GM23248 (cell line): ENCODE measurements at regions not wholly inside any gene's neighbourhood (a gene's known extent, or its start where the extent isn't known, plus 50 kb on each side); places are given as distances from the start of the nearest gene placed in this dataset.
"Not testable (repeated sequence)": the region's sequence is repeated elsewhere in the genome, so short reads cannot be mapped to it uniquely, and the experiment has no call there.

Source experiments
- DNase-seq: peaks from one replicate; pipeline ENCODE4 v3.0.0-alpha.2; 2015
- H2AFZ ChIP-seq: fragments of 200-600 bp; sonication (generic); 2 replicates; pipeline ENCODE4 v1.6.1; 2016; ENCODE audit warnings: antibody characterized with exemption
- H3F3A ChIP-seq: fragments of 200-600 bp; sonication (generic); 2 replicates; pipeline ENCODE4 v1.6.1; 2016; ENCODE audit warnings: mild to moderate bottlenecking, antibody characterized with exemption, mixed run types; ENCODE audit not compliant: insufficient read depth
- H3K27ac ChIP-seq: fragments of 200-600 bp; sonication (generic); 2 replicates; pipeline ENCODE4 v1.5.1; 2016; ENCODE audit warnings: mild to moderate bottlenecking
- H3K27me3 ChIP-seq: fragments of 200-600 bp; sonication (generic); replicated peaks from 2 replicates; pipeline ENCODE4 v1.6.1; 2016; ENCODE audit warnings: mild to moderate bottlenecking; ENCODE audit not compliant: insufficient read depth
- H3K36me3 ChIP-seq: fragments of 200-600 bp; sonication (generic); 2 replicates; pipeline ENCODE4 v1.6.1; 2016; ENCODE audit warnings: low read depth, mild to moderate bottlenecking
- H3K4me1 ChIP-seq: fragments of 200-600 bp; sonication (generic); 2 replicates; pipeline ENCODE4 v1.6.1; 2016; ENCODE audit warnings: mild to moderate bottlenecking; ENCODE audit not compliant: insufficient read depth
- H3K4me2 ChIP-seq: fragments of 200-600 bp; sonication (generic); one replicate; pipeline ENCODE4 v1.6.1; 2016; ENCODE audit warnings: mild to moderate bottlenecking; ENCODE audit not compliant: unreplicated experiment
- H3K4me3 ChIP-seq: fragments of 200-600 bp; sonication (generic); 2 replicates; pipeline ENCODE4 v1.5.1; 2016; ENCODE audit warnings: mild to moderate bottlenecking
- H3K79me2 ChIP-seq: fragments of 200-600 bp; sonication (generic); 2 replicates; pipeline ENCODE4 v1.6.1; 2016; ENCODE audit warnings: mild to moderate bottlenecking; ENCODE audit not compliant: insufficient read depth
- H3K9ac ChIP-seq: fragments of 200-600 bp; sonication (generic); 2 replicates; pipeline ENCODE4 v1.6.1; 2016; ENCODE audit warnings: mild to moderate bottlenecking
- H3K9me2 ChIP-seq: fragments of 200-600 bp; sonication (generic); 2 replicates; pipeline ENCODE4 v1.6.1; 2016; ENCODE audit warnings: mixed run types, mild to moderate bottlenecking, moderate library complexity; ENCODE audit not compliant: insufficient read depth
- H3K9me3 ChIP-seq: fragments of 200-600 bp; sonication (generic); one replicate; pipeline ENCODE4 v1.6.1; 2017; ENCODE audit warnings: low read depth
- H4K20me1 ChIP-seq: fragments of 200-600 bp; sonication (generic); 2 replicates; pipeline ENCODE4 v1.6.0; 2016; ENCODE audit not compliant: insufficient read depth
- EZH2 ChIP-seq: fragments of 200-600 bp; sonication (generic); IDR thresholded peaks from 2 replicates; pipeline ENCODE4 v1.6.1; 2018; ENCODE audit warnings: antibody characterized with exemption, mild to moderate bottlenecking; ENCODE audit not compliant: insufficient read depth, poor library complexity, severe bottlenecking
- EZH2phosphoT487 ChIP-seq: fragments of 200-600 bp; sonication (generic); IDR thresholded peaks from 2 replicates; pipeline ENCODE4 v1.6.1; 2018; ENCODE audit warnings: antibody characterized with exemption, moderate library complexity, mild to moderate bottlenecking, low read depth; ENCODE audit not compliant: insufficient read depth
- WGBS, 2 experiments: methylation state at CpG; one replicate each; pipeline ENCODE4 v1.1.6; 2015 to 2017; ENCODE audit warnings: low lambda C conversion rate in 2 of 2, low coverage in 1 of 2; ENCODE audit errors: missing lambda C conversion rate in 2 of 2; 5-methylcytosine and 5-hydroxymethylcytosine counted together
- in situ Hi-C: fragments of 300-500 bp; cut with MboI; formaldehyde crosslinking; loops from 2 replicates; pipeline ENCODE4 v1.15.0; 2020

DNA sequence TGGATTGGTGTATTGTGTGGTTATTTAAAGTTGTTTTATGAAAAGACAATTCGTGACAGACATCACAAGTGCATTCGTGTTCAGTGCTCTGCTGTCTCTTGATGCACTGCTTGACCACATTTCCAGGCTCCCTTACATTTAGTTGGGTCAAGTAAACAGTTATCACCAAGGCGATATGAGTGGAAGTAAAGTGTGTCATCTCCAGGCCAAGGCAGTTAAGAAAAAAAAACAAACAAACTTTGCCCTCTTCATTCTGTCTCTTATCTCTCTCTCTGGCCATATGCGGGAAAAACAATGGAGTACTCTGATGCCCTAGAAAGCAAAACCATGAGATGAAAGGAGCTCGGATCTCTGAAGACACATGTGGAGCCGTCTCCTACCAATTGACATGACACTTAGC lies 131.1 kb downstream of the DSEL start:
- Histone ChIP-seq H3K4me1 (peaks cover 11% of the 10 kb centered on the region; the same call in 1 of the 2 replicates), H3K9me2 (no peaks in the 10 kb centered on the region), H3K4me3 (no peak overlapping the region), H3K9me3 (no peaks in the 10 kb centered on the region), H3F3A (no peaks in the 10 kb centered on the region), H3K4me2 (no peak overlapping the region), H2AFZ (no peak overlapping the region), H3K36me3 (no peaks in the 10 kb centered on the region), H3K27me3 (no peaks in the 10 kb centered on the region), H3K27ac (no peak overlapping the region), H3K9ac (no peak overlapping the region), H4K20me1 (no peaks in the 10 kb centered on the region), H3K79me2 (no peaks in the 10 kb centered on the region)
- peak; percentile 14 for DNase-seq
- TF ChIP-seq EZH2, result no peak
- TF ChIP-seq EZH2phosphoT487, result no peak
- in situ Hi-C loops, result no loop called here
- WGBS, 2 experiments, result 80 to 81% methylated on average over 6 of the region's 6 CpGs

DNA sequence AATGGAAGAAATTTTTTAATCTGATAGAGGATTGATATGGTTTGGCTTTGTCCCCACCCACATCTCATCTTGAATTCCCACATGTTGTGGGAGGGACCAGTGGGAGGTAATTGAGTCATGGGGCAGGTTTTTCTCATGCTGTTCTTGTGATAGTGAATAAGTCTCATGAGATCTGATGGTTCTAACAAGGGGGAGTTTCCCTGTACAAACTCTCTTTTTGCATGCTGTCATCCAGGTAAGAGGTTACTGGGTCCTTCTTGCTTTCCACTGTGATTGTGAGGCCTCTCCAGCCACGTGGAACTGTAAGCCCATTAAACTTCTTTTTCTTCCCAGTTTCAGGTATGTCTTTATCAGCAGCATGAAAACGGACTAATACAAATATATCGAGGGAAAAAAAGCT lies 132.5 kb downstream of the DSEL start:
- H3F3A ChIP-seq, H3K9ac ChIP-seq, DNase-seq, H4K20me1 ChIP-seq, H3K9me2 ChIP-seq, H3K9me3 ChIP-seq, H3K4me3 ChIP-seq, in situ Hi-C loops, H3K36me3 ChIP-seq, H2AFZ ChIP-seq, H3K4me2 ChIP-seq, H3K27me3 ChIP-seq, H3K27ac ChIP-seq, H3K79me2 ChIP-seq: not testable (repeated sequence)
- peaks cover 11% of the 10 kb centered on the region; the same call in 1 of the 2 replicates for H3K4me1 ChIP-seq
- WGBS, 2 experiments, result 79 to 86% methylated on average over 3 of the region's 3 CpGs

DNA sequence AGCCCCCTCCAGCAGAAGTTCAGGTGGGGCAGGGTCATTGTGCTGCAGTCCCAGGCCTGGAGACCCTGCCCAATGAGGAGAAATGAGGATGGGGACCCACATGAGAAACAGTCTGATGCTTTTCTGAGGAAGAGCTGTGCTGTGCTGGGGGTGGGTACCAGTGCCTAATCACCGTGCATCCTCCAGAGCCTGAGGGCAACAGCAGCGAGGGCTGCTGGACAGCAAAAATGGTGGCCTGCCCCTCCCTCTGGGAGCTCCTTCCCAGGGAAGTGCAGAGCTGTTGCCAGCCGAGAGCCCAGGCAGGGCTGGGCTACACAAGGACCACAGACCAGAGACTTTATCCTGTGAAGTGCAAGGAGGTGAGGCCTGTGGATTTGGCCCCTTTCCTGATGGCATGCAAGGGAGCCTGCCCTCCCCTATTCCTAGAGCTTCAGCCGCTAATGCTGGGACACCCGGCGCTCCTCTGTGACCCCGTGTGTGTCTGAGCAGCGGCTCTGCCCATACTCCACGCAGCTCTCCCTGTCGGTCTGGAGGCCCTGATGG lies 134.8 kb downstream of the DSEL start:
- Histone ChIP-seq H3K9ac (no peak overlapping the region), H3K4me2 (no peak overlapping the region), H3K4me1 (peaks cover 10% of the 10 kb centered on the region; the same call in 1 of the 2 replicates), H3K27ac (no peak overlapping the region), H3K4me3 (no peak overlapping the region), H3K9me2 (no peaks in the 10 kb centered on the region), H2AFZ (no peak overlapping the region), H3F3A (no peaks in the 10 kb centered on the region), H4K20me1 (no peaks in the 10 kb centered on the region), H3K36me3 (no peaks in the 10 kb centered on the region), H3K27me3 (no peaks in the 10 kb centered on the region), H3K79me2 (no peaks in the 10 kb centered on the region), H3K9me3 (no peaks in the 10 kb centered on the region)
- TF ChIP-seq EZH2 (no peak), EZH2phosphoT487 (no peak)
- DNase-seq, result no peak
- in situ Hi-C loops, result no loop called here
- WGBS, 2 experiments, result 91 to 94% methylated on average over 7 to 10 of the region's 10 CpGs

DNA sequence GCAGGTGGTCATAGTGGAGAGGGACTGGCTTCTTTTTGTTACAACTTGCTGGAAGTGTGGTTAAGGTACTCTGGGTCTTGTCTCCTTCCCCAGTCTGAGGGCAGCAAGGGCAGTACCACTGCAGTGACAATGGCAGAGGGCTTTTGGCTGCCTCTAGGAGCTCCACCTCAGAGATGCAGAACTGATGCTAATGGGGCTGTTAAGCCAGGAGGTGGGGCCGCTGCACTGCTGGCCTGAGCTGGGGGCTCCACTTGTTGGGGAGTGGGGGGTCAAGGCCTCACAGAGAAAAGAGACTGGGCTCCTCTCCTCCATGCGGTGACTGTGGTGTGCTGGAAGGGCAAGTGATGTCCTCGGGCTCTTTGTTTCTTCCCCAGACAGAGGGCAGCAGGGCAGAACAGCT lies 135.7 kb downstream of the DSEL start:
- H2AFZ ChIP-seq, result no peak overlapping the region

DNA sequence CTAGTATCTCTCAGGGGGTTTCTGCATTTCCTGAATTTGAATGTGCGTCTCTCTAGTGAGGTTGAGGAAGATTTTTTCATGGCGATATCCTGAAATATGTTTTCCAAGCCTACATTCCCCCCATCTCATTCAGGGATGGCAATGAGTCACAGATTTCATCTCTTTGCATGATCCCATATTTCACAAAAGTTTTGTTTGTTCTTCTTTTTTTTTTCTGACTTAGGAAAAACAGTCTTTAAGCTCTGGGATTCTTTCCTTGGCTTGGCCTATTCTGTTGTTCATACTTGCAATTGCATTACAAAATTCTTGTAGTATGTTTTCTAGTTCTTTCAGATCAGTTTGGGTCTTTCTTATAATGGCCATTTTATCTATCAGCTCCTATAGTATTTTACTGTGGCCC lies 136.5 kb downstream of the DSEL start:
- WGBS, 2 experiments, result 91 to 100% methylated on average over 2 of the region's 2 CpGs
- no peaks in the 10 kb centered on the region for H3K79me2 ChIP-seq
- H3K27me3 ChIP-seq, result no peaks in the 10 kb centered on the region
- no peak overlapping the region for H3K27ac ChIP-seq
- no peaks in the 10 kb centered on the region for H4K20me1 ChIP-seq
- no peak overlapping the region for H3K9ac ChIP-seq
- H2AFZ ChIP-seq, result no peak overlapping the region
- no peak overlapping the region for H3K4me2 ChIP-seq
- no peaks in the 10 kb centered on the region for H3K4me1 ChIP-seq
- H3K9me3 ChIP-seq, result no peaks in the 10 kb centered on the region
- no peaks in the 10 kb centered on the region for H3F3A ChIP-seq
- in situ Hi-C loops, result no loop called here
- TF ChIP-seq EZH2 (no peak), EZH2phosphoT487 (no peak)
- DNase-seq, result no peak
- H3K36me3 ChIP-seq, result no peaks in the 10 kb centered on the region
- H3K4me3 ChIP-seq, result no peak overlapping the region
- H3K9me2 ChIP-seq, result no peaks in the 10 kb centered on the region

More for the DNA sequence above, 135.7 kb downstream of the DSEL start:
- H3K27ac ChIP-seq, result no peak overlapping the region
- H3K27me3 ChIP-seq, result no peaks in the 10 kb centered on the region
- WGBS, 2 experiments, result 92 to 94% methylated on average over 3 of the region's 3 CpGs
- H3K4me2 ChIP-seq, result no peak overlapping the region
- no peaks in the 10 kb centered on the region for H3K9me3 ChIP-seq
- H3K4me1 ChIP-seq, result peaks cover 2% of the 10 kb centered on the region; the same call in 1 of the 2 replicates
- no peak overlapping the region for H3K9ac ChIP-seq
- no peak for DNase-seq
- in situ Hi-C loops, result no loop called here
- no peaks in the 10 kb centered on the region for H3K9me2 ChIP-seq
- TF ChIP-seq EZH2 (no peak), EZH2phosphoT487 (no peak)
- H3F3A ChIP-seq, result no peaks in the 10 kb centered on the region
- H3K79me2 ChIP-seq, result no peaks in the 10 kb centered on the region
- H3K36me3 ChIP-seq, result no peaks in the 10 kb centered on the region
- no peak overlapping the region for H3K4me3 ChIP-seq
- no peaks in the 10 kb centered on the region for H4K20me1 ChIP-seq
